ENCODE measurements at regions not wholly inside any gene's neighbourhood (a gene's known extent, or its start where the extent isn't known, plus 50 kb on each side); places are given as distances from the start of the nearest gene placed in this dataset.
"Not testable (repeated sequence)": the region's sequence is repeated elsewhere in the genome, so short reads cannot be mapped to it uniquely, and the experiment has no call there.

DNA sequence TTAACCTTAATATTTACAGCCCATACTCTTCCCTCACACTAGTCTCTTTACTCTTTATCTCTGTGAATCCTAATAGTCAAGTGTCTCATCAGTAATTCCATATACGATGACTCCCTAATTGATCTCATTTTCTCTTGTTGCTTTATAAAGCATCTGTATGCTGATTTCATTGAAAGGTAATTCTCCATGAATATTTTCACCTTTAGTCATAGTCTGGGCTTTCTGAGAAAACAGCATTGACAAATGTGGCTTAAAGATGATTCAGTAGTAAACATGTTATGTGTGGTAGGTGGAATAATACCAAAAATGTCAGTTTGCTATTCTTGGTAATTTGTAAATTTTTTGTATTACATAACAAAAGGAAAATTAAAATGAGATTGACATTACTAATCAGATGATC, 1176.5 kb downstream of the NCAM2 start:
- ATAC-seq (ENCODE audit: low FRiP score) (no peak), DNase-seq (ENCODE audit: low spot score) (no peak)
- TF ChIP-seq, protein P1, sequence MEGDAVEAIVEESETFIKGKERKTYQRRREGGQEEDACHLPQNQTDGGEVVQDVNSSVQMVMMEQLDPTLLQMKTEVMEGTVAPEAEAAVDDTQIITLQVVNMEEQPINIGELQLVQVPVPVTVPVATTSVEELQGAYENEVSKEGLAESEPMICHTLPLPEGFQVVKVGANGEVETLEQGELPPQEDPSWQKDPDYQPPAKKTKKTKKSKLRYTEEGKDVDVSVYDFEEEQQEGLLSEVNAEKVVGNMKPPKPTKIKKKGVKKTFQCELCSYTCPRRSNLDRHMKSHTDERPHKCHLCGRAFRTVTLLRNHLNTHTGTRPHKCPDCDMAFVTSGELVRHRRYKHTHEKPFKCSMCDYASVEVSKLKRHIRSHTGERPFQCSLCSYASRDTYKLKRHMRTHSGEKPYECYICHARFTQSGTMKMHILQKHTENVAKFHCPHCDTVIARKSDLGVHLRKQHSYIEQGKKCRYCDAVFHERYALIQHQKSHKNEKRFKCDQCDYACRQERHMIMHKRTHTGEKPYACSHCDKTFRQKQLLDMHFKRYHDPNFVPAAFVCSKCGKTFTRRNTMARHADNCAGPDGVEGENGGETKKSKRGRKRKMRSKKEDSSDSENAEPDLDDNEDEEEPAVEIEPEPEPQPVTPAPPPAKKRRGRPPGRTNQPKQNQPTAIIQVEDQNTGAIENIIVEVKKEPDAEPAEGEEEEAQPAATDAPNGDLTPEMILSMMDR (IDR thresholded peaks at IDR 0.05), result no peak

DNA sequence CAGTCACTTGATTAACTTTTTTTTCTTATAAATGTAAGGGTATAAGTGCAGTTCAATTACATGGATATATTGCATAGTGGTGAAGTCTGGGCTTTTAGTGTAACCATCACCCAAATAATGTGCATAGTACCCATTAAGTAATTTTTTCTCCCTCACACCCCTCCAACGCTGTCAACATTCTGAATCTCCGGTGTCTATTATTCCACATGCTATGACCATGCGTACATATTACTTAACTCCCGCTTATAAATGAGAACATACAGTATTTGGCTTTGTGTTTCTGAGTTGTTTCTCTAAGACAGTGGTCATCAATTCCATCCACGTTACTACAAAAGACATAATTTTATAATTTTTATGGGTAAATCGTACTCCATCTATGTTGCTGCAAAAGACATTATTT, 1191.1 kb downstream of the NCAM2 start:
- TF ChIP-seq, protein P1 (IDR thresholded peaks at IDR 0.05), result no peak
- ATAC-seq (ENCODE audit: low FRiP score) (no peak), DNase-seq (ENCODE audit: low spot score) (no peak)

DNA sequence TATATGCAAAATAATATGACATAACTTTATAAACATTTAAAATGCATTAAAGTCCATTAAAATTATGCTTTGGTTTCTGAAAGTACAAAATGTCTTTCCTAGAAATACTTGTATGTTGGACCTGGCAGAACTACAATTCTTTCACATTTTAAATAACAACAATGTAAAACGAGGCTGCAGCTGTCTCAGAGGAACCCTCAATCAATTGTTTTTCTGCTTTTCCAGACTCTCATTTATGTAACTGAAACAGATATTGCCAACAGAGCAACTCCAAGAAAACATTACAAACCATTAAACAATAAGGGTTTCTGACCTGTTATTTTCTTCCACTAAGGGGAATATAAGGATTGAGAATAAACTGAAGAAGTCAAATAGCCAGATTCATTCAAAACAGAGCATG, 1193.4 kb downstream of the NCAM2 start:
- TF ChIP-seq, protein P1 (IDR thresholded peaks at IDR 0.05), result no peak
- no peak for ATAC-seq (ENCODE audit: low FRiP score)
- no peak for DNase-seq (ENCODE audit: low spot score)

DNA sequence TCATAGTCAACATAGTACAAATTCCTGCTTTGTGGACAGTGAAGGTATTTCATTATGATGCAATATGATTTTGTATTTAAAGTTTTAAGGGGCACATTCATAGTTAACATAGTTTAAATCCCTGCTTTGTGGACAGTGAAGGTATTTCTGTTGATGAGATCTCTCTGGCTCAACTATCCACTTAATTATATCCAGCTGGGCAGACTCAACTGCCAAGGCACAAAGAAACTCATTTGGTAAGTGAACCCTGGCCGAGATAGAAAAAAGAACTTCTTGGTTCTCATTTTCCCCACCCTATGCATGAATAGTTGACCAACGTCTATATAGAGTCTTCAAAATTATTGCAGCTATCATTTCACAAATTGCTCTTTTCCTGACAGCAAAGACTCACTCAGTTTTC, 1194.6 kb downstream of the NCAM2 start:
- TF ChIP-seq, protein P1 (IDR thresholded peaks at IDR 0.05), result no peak
- ATAC-seq (ENCODE audit: low FRiP score) (no peak), DNase-seq (ENCODE audit: low spot score) (no peak)

DNA sequence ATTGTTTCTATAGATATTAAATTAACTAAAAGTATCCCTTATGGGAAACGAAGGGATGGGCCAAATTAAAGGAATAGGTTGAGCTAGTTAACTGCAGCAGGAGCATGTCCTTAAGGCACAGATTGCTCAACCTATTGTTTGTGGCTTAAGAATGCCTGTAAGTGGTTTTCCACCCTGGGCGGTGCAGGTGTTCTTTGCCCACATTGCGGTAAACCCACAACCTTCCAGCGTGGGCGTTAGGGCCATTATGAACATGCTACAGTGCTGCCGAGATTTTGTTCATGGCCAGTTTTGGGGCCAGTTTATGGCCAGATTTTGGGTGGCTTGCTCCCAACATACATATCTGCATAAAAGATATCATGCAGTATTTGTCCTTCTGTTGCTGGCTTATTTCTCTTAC, 1196.8 kb downstream of the NCAM2 start:
- not testable (repeated sequence) for DNase-seq (ENCODE audit: low spot score); ATAC-seq (ENCODE audit: low FRiP score)

DNA sequence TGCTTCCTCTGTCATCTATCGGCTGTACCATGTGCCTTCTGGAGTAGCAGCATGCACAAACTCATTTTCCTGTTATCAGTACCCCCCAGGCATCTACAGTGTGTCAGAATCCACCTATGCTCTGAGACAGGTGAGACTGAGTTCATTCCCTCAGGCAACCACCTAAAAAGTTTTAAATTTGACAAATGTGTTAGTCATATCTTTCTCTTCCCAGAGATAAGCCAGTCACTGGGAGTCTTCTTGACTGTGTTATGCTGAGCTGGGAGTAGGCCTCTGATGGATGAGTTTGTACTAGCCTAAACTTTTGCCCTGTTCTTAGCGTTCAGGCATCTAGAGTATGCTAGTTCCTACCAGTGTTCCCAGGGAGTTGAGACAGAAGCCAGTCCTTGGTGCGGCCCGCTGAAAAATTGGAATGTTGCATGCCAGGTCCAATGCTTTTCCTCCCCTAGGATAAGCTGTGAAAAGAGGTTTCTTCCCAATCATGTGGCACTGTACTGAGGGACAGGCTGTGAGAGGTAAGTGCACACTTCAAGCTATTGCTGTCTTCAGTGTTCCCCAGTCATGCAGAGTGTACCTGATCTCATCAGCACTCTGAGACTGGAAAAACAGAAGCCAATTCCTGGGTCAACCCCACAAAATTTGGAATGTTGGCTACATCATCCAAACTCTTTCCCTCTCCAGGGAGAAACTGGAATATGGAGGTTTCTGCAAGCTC, 1202.3 kb downstream of the NCAM2 start:
- peak; percentile 98 for ATAC-seq (ENCODE audit: low FRiP score)

DNA sequence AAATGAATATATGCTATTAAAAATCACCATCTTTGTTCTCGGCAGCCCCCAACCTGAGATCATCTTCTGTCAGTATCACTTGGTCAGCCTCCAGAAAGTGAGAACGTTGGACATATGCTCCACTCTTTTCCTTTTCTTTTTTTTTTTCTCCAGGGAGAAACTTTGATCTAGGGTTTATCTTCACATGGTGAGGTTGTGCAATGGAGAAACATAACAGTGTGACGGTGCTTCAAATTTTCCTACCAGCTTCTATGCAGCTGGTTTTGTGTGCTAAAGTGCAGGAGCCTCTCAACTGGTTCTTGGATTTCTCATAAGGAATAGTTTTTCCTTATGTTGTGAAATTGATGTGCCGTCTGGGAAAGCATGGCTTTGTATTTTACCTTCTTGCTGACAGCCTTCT, 1202.9 kb downstream of the NCAM2 start:
- ATAC-seq (ENCODE audit: low FRiP score) (peak; percentile 60), DNase-seq (ENCODE audit: low spot score) (no peak)
- TF ChIP-seq, protein P1 (IDR thresholded peaks at IDR 0.05), result no peak

More for the DNA sequence above, 1202.3 kb downstream of the NCAM2 start:
- TF ChIP-seq, protein P1 (IDR thresholded peaks at IDR 0.05), result no peak
- no peak for DNase-seq (ENCODE audit: low spot score)
